Suppressor macrophage treated with lipopolysaccharide for 4 hours (primary cell): ENCODE measurements at regions not wholly inside any gene's neighbourhood (a gene's known extent, or its start where the extent isn't known, plus 50 kb on each side); places are given as distances from the start of the nearest gene placed in this dataset.
A peak's percentile ranks its signal among the peaks of the same experiment; 100 is the strongest.

Experiments
- DNase-seq: peaks from one replicate; pipeline ENCODE4 v3.0.0-alpha.2; 2020

- no peak for DNase-seq
Measured at GRCh38 chr9:7980691-7981289, 181.2 kb upstream of the DMAC1 start.

DNA sequence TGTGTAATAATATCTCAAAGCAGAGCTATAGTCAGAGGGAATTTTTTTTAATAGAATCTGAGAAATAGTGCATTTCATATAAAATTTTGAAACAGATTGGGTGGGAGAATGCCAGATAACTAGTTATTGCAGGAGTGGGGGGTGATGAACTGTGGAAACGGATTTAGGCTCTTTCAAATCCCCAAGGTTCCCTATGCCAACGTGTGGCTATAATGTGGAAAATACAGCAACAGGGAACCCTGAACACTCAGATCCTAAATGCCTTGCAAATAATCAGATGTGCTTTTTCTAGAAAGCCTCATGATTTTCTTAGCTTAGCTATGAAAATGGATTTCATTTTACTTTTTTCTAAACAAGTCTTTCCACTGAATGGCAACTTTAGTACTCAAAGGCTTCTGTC, 180.5 kb upstream of the DMAC1 start:
- no peak for DNase-seq

- no peak for DNase-seq
Measured at GRCh38 chr9:7979611-7980010, 180.0 kb upstream of the DMAC1 start.

- no peak for DNase-seq
Measured at GRCh38 chr9:7977586-7977985, 178.0 kb upstream of the DMAC1 start.

GRCh38 chr9:7976856-7977255, 177.3 kb upstream of the DMAC1 start:
- no peak for DNase-seq

DNA sequence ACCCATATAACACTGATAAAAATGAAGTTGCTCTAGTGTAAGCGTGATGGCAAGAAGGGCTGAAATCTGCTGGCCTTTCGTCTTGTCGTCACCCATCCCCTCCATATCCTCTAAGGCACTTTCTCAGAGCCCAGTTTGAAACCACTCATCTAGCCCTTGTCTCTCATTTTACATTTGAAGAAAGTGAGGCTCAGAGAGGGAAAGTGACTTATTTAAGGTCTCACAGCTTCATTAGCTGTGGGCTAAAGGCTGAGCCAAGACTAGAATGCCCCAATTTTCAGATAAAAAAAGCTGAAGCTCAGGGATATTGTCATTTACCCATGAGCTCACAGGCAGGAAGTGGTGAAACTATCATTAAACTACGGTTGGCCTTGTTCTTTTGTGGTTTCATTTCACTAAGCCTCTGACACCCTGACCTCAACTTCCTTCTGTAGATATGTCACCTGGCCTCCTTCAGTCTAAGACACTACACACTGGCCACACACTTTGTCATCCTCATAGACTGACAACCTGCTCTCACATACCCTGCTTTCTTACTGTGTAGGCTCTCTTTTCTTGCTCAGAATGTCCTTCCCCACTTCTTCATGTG, 176.7 kb upstream of the DMAC1 start:
- DNase-seq = peak; percentile 67

DNA sequence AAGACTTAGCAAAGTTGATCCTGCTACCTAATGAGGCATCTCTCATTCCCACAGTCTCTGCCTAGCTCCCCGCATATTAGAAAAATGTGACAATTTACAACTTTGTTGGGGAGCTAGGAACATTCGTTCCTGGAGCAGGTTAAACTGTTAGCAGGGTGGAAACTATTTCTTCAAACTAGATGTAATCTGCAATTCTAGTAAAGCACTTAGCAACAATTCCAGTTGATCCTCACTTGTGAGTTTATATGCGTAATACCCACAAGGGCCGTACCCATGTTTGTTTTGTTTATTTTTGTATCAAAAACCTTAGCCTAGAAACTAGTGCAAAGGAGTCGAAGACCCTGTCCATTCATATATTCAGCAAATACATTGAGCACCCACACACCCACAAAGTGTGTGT, 175.8 kb upstream of the DMAC1 start:
- no peak for DNase-seq

- peak; percentile 57 for DNase-seq
Measured at GRCh38 chr9:7974335-7974960, 174.9 kb upstream of the DMAC1 start.

DNA sequence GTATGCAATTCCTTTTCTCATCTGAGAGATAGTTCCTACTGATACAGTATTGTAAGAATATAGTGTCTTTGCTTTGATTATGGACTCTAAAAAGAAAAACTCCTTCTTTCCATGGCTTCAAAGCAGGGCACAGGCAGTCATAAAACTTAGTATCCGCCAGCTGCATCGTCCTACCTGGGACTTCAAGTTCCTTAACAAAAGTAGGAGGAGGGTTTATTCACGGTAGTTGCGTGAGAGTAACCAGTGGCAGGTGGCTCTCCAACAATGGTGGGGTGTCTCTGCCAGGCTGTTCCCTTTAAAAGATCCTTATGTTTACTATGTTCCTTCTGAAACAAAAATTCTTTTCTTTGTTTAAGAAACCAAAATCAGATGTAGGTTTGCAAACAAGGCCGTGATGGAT, 173.5 kb upstream of the DMAC1 start:
- DNase-seq = no peak

DNA sequence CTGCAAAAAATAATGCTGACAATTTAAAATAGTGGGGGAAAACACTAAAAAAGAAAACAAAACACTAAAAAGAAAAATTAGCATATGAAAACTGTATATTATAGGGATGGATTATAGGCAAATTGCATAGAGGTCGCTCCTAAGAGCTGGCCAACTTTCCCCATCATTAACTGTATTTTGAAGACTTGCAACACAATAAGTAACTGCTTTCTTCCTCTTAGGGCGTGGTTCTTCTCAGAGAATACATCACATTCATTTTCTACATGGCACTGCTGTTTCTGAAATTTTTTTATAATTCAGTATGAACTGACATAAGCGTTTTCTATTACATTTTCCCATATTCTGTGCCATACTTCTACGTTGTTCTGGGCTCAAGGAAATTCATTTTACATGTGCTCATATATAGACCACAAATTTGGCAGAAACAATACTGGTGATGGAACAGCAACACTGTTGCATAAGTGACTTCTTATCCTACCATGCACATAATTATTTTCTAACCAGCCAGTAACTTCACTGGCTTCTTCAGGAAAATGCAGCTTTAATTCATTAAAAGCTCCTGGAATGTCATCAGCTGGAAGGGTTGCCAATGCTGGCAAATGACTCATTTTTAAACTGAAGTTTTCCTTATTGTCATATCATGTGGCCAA, 171.2 kb upstream of the DMAC1 start:
- no peak for DNase-seq

DNA sequence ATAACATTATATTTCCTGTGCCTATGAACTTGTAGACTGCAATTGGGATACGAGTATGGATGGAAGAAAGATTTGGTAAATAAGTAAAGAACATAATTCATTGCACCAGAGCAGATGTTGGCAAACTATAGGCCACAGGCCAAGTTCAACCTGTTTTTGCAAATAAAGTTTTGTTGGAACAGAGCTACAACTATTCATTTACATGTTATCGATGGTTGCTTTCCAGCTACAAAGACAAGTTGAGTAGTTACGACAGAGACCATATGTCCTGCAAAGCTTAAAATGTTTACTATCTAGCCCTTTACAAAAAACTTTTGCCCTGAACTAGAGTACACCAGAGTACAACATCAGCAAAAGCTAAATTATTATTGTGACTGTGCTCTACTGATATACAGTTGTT, 169.1 kb upstream of the DMAC1 start:
- DNase-seq = no peak

DNA sequence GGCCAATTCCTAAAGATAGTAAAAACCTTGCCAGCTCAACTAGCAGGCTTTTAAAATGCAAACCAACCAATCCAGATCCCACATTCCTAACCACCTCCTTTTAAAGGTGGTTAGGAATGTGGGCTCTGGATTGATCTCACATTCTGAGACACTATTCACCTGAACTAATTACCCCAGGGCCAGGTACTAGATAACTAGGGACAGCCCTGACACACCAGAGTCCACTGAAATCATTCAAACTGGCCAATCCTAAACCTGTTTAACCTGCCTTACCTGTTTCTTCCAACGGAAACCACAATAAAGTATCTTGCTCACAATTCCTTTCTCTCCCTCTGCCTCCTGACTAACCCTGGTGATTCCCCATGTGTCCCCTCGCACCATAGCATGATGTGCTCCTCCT, 168.3 kb upstream of the DMAC1 start:
- no peak for DNase-seq

GRCh38 chr9:7967093-7967827, 167.7 kb upstream of the DMAC1 start:
- peak; percentile 33 for DNase-seq

GRCh38 chr9:7965063-7965462, 165.5 kb upstream of the DMAC1 start:
- no peak for DNase-seq

DNA sequence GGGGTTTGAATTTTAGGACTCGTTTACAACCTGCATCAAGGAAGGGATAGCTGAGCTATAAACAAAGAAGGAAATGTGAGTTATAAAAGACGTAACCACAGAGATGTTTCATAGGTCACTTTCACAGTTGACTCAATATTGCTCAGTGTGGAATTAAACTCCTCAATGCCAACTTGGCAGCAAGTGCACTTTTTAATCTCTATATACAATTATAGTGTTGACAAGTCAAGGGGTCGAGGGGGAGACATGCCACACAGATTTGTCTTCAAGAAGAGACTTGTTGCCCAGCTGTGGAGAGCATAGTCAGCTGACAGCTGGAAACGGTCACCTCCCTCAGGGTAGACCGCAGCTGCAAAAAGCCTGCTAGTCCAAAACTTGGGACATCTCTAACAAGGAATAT, 163.4 kb upstream of the DMAC1 start:
- DNase-seq = no peak

GRCh38 chr9:7961076-7961475, 161.5 kb upstream of the DMAC1 start:
- no peak for DNase-seq

- DNase-seq = no peak
Measured at GRCh38 chr9:7960320-7961050, 160.9 kb upstream of the DMAC1 start.

DNA sequence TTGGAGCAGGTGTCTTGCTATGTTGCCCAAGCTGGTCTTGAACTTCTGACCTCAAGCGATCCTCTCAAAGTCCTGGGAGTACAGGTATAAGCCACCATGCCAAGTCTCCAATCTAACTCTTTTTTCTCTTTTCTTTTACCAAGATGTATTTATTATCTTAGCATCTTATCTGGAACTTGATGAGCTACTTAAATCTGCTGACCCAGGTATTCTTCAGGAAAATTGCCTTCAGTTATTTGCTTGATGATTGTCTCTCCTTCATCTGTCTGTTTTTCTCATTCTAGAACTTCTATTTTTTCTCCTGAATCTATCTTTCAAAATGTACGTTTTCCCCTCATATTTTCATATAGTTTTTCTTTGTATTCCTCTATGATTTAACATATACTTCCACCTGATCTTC, 158.2 kb upstream of the DMAC1 start:
- DNase-seq = no peak

GRCh38 chr9:7947577-7947976, 148.0 kb upstream of the DMAC1 start:
- DNase-seq = no peak

- no peak for DNase-seq
Measured at GRCh38 chr9:7946458-7946857, 146.9 kb upstream of the DMAC1 start.

- no peak for DNase-seq
Measured at GRCh38 chr9:7944572-7944971, 145.0 kb upstream of the DMAC1 start.

DNA sequence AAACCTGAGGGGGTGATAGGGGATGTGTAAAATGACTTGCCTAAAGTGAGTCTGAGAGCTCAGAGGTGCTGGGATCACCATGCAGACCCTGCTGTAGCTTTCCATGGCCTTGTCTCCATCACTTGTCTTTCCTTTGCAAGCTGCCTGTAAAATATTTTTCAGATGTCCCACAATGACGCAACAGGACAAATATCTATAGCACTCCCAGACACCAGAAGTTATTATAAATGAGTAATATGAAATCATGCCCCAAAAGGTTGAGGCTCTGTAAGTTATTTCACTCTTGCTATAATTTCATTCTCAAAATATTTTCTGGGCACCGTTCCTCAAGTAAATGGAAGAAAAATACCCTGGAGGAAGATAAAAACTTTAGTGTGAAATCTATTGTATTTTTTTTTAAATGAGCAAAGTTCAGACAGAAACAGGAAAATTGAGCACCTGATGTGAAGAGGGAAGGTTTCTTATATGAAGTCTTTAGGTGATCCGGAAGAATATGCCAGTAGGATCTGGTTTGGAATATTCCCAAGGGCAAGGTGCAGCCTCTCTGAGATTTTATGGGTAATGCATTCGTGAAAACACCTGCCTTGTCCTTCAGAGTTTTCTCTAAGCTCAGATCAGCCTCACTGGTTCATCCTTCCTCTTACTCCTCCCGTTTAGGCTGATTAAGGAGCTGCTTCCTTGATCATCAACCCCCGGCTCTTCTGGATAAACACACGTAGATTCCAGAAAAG, 138.3 kb upstream of the DMAC1 start:
- DNase-seq = no peak
